ENCODE measurements at regions not wholly inside any gene's neighbourhood (a gene's known extent, or its start where the extent isn't known, plus 50 kb on each side); places are given as distances from the start of the nearest gene placed in this dataset.

DNA sequence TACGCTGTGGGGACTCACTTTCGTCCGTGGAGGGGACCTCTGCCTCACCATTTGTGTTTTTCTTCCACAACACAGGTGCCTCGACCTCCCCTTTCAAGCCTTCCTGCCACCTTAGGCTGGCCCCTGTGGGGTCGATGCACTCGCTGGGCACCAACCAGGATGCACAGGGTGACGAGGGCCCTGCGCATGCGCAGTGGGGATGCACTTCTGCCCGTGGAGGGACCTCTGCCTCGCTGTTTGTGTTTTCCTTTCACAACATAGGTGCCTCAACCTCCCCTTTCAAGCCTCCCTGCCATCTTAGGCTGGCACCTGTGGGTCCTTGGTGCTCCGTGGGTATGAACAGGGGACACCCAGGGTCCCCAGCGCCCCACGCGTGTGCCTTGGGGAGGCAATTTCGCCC lies 356.8 kb downstream of the ALG10 start:
- TF ChIP-seq CTCF (IDR thresholded peaks at IDR 0.05), result no peak
- TF ChIP-seq EP300 (IDR thresholded peaks at IDR 0.05), result no peak
- TF ChIP-seq POLR2A (IDR thresholded peaks at IDR 0.05), result no peak
